ENCODE measurements at regions not wholly inside any gene's neighbourhood (a gene's known extent, or its start where the extent isn't known, plus 50 kb on each side); places are given as distances from the start of the nearest gene placed in this dataset.

GRCh38 chr14:82403987-82404386 lies 870.3 kb upstream of the SEL1L start:
- Histone ChIP-seq H3K9me2 (ENCODE audit: low read depth, low read length) (no peaks in the 10 kb centered on the region), H3K4me1 (ENCODE audit: insufficient read depth, low read length, severe bottlenecking) (no peaks in the 10 kb centered on the region), H2AFZ (ENCODE audit: low read length) (no peak overlapping the region), H3K4me3 (ENCODE audit: low read depth, low read length, poor library complexity, severe bottlenecking) (no peak overlapping the region), H3K4me2 (ENCODE audit: low read length) (no peak overlapping the region), H3K79me2 (ENCODE audit: insufficient read depth, low read length) (no peaks in the 10 kb centered on the region), H3K27me3 (ENCODE audit: insufficient read depth, low read length) (no peaks in the 10 kb centered on the region), H3K9ac (ENCODE audit: low read length) (no peak overlapping the region), H3K9me3 (ENCODE audit: low read length) (no peaks in the 10 kb centered on the region), H3K27ac (ENCODE audit: low read depth, low read length, poor library complexity, severe bottlenecking) (no peak overlapping the region), H3K36me3 (ENCODE audit: insufficient read depth, low read length) (no peaks in the 10 kb centered on the region), H3F3A (ENCODE audit: insufficient read depth, low read length) (no peaks in the 10 kb centered on the region), H4K20me1 (ENCODE audit: insufficient read depth, low read length) (no peaks in the 10 kb centered on the region)
- no peak for TF ChIP-seq CTCF (IDR thresholded peaks at IDR 0.05; ENCODE audit: low read length)
- TF ChIP-seq EZH2 (IDR thresholded peaks at IDR 0.05; ENCODE audit: borderline replicate concordance, low read length) = no peak

- H3K4me1 ChIP-seq (ENCODE audit: insufficient read depth, low read length, severe bottlenecking) = peaks cover 5% of the 10 kb centered on the region
- no peak overlapping the region for H2AFZ ChIP-seq (ENCODE audit: low read length)
- no peaks in the 10 kb centered on the region for H3K36me3 ChIP-seq (ENCODE audit: insufficient read depth, low read length)
- H3K4me2 ChIP-seq (ENCODE audit: low read length) = no peak overlapping the region
- H3K9me3 ChIP-seq (ENCODE audit: low read length) = no peaks in the 10 kb centered on the region
- TF ChIP-seq EZH2 (IDR thresholded peaks at IDR 0.05; ENCODE audit: borderline replicate concordance, low read length) = no peak
- no peaks in the 10 kb centered on the region for H3F3A ChIP-seq (ENCODE audit: insufficient read depth, low read length)
- H3K4me3 ChIP-seq (ENCODE audit: low read depth, low read length, poor library complexity, severe bottlenecking) = no peak overlapping the region
- no peaks in the 10 kb centered on the region for H4K20me1 ChIP-seq (ENCODE audit: insufficient read depth, low read length)
- H3K9me2 ChIP-seq (ENCODE audit: low read depth, low read length) = no peaks in the 10 kb centered on the region
- no peaks in the 10 kb centered on the region for H3K27me3 ChIP-seq (ENCODE audit: insufficient read depth, low read length)
- no peak overlapping the region for H3K9ac ChIP-seq (ENCODE audit: low read length)
- no peaks in the 10 kb centered on the region for H3K79me2 ChIP-seq (ENCODE audit: insufficient read depth, low read length)
- H3K27ac ChIP-seq (ENCODE audit: low read depth, low read length, poor library complexity, severe bottlenecking) = no peak overlapping the region
Measured at GRCh38 chr14:82410064-82410463, 876.4 kb upstream of the SEL1L start.

- Histone ChIP-seq H4K20me1 (ENCODE audit: insufficient read depth, low read length) (no peaks in the 10 kb centered on the region), H3F3A (ENCODE audit: insufficient read depth, low read length) (no peaks in the 10 kb centered on the region), H3K4me3 (ENCODE audit: low read depth, low read length, poor library complexity, severe bottlenecking) (no peak overlapping the region), H3K79me2 (ENCODE audit: insufficient read depth, low read length) (no peaks in the 10 kb centered on the region), H3K27ac (ENCODE audit: low read depth, low read length, poor library complexity, severe bottlenecking) (no peak overlapping the region), H3K4me2 (ENCODE audit: low read length) (no peak overlapping the region), H3K9ac (ENCODE audit: low read length) (no peak overlapping the region), H2AFZ (ENCODE audit: low read length) (no peak overlapping the region), H3K4me1 (ENCODE audit: insufficient read depth, low read length, severe bottlenecking) (peaks cover 5% of the 10 kb centered on the region), H3K9me2 (ENCODE audit: low read depth, low read length) (no peaks in the 10 kb centered on the region), H3K27me3 (ENCODE audit: insufficient read depth, low read length) (no peaks in the 10 kb centered on the region), H3K36me3 (ENCODE audit: insufficient read depth, low read length) (no peaks in the 10 kb centered on the region), H3K9me3 (ENCODE audit: low read length) (no peaks in the 10 kb centered on the region)
- no peak for TF ChIP-seq EZH2 (IDR thresholded peaks at IDR 0.05; ENCODE audit: borderline replicate concordance, low read length)
- no peak for TF ChIP-seq CTCF (IDR thresholded peaks at IDR 0.05; ENCODE audit: low read length)
Measured at GRCh38 chr14:82411298-82411697, 877.6 kb upstream of the SEL1L start.

- Histone ChIP-seq H3K36me3 (ENCODE audit: insufficient read depth, low read length) (no peaks in the 10 kb centered on the region), H2AFZ (ENCODE audit: low read length) (no peak overlapping the region), H3K4me1 (ENCODE audit: insufficient read depth, low read length, severe bottlenecking) (peaks cover 5% of the 10 kb centered on the region), H3K27me3 (ENCODE audit: insufficient read depth, low read length) (no peaks in the 10 kb centered on the region), H4K20me1 (ENCODE audit: insufficient read depth, low read length) (no peaks in the 10 kb centered on the region), H3K27ac (ENCODE audit: low read depth, low read length, poor library complexity, severe bottlenecking) (no peak overlapping the region), H3K9me2 (ENCODE audit: low read depth, low read length) (no peaks in the 10 kb centered on the region), H3K4me3 (ENCODE audit: low read depth, low read length, poor library complexity, severe bottlenecking) (no peak overlapping the region), H3K79me2 (ENCODE audit: insufficient read depth, low read length) (no peaks in the 10 kb centered on the region), H3K9me3 (ENCODE audit: low read length) (no peaks in the 10 kb centered on the region), H3F3A (ENCODE audit: insufficient read depth, low read length) (no peaks in the 10 kb centered on the region), H3K9ac (ENCODE audit: low read length) (no peak overlapping the region), H3K4me2 (ENCODE audit: low read length) (no peak overlapping the region)
- TF ChIP-seq EZH2 (IDR thresholded peaks at IDR 0.05; ENCODE audit: borderline replicate concordance, low read length) = no peak
- no peak for TF ChIP-seq CTCF (IDR thresholded peaks at IDR 0.05; ENCODE audit: low read length)
Measured at GRCh38 chr14:82412545-82412944, 878.9 kb upstream of the SEL1L start.
